HL-60 (cell line): ENCODE measurements at regions not wholly inside any gene's neighbourhood (a gene's known extent, or its start where the extent isn't known, plus 50 kb on each side); places are given as distances from the start of the nearest gene placed in this dataset.

Experiments
- DNase-seq, 2 experiments: peaks; one replicate each; pipeline ENCODE4 v3.0.0-alpha.2; 2010 to 2020; ENCODE audit warnings: low read depth in 1 of 2, low spot score in 1 of 2
- H3K27ac ChIP-seq: fragments of 250-450 bp; sonication (Bioruptor Pico); replicated peaks from 2 replicates; pipeline ENCODE4 v1.5.1; 2020; ENCODE audit warnings: mild to moderate bottlenecking, moderate library complexity
- H3K27me3 ChIP-seq: fragments of 250-450 bp; sonication (Bioruptor Pico); 2 replicates; pipeline ENCODE4 v1.5.1; 2021; ENCODE audit warnings: mild to moderate bottlenecking, moderate library complexity; ENCODE audit not compliant: insufficient read depth, poor library complexity, severe bottlenecking
- H3K4me3 ChIP-seq: replicated peaks from 2 replicates; pipeline ENCODE4 v1.5.1; 2011; ENCODE audit warnings: mild to moderate bottlenecking, control low read depth, low read length; ENCODE audit not compliant: insufficient read depth
- CTCF ChIP-seq: IDR thresholded peaks from one replicate; pipeline ENCODE4 v1.5.1; 2011; ENCODE audit warnings: low read length, control low read depth, inconsistent platforms; ENCODE audit not compliant: insufficient read depth
- GABPA ChIP-seq: IDR thresholded peaks from 2 replicates; pipeline ENCODE4 v1.6.1; 2012; ENCODE audit warnings: low read depth
- POLR2AphosphoS5 ChIP-seq: IDR thresholded peaks from 2 replicates; pipeline ENCODE4 v1.6.1; 2012; ENCODE audit warnings: low read depth
- REST ChIP-seq: IDR thresholded peaks from 2 replicates; pipeline ENCODE4 v1.6.1; 2012; ENCODE audit warnings: low read depth; ENCODE audit not compliant: insufficient replicate concordance
- SPI1 ChIP-seq: IDR thresholded peaks from 2 replicates; pipeline ENCODE4 v1.6.1; 2012; ENCODE audit warnings: low read depth, mild to moderate bottlenecking, borderline replicate concordance

GRCh38 chr17:53344778-53345177, 477.9 kb upstream of the KIF2B start:
- H3K4me3 ChIP-seq, result no peak overlapping the region
- H3K27me3 ChIP-seq, result no peaks in the 10 kb centered on the region
- TF ChIP-seq GABPA, result no peak
- no peak for TF ChIP-seq SPI1
- TF ChIP-seq POLR2AphosphoS5, result no peak
- TF ChIP-seq CTCF, result no peak
- no peak for TF ChIP-seq REST
- H3K27ac ChIP-seq, result no peak overlapping the region
- DNase-seq, result no peak

- no peaks in the 10 kb centered on the region for H3K27me3 ChIP-seq
- DNase-seq, result no peak
- no peak overlapping the region for H3K27ac ChIP-seq
- no peak for TF ChIP-seq GABPA
- TF ChIP-seq SPI1, result no peak
- no peak for TF ChIP-seq CTCF
- no peak for TF ChIP-seq POLR2AphosphoS5
- TF ChIP-seq REST, result no peak
- H3K4me3 ChIP-seq, result no peak overlapping the region
These were observed 486.4 kb upstream of the KIF2B start for GRCh38 chr17:53336281-53336680.

- TF ChIP-seq POLR2AphosphoS5 (no peak), REST (no peak), SPI1 (no peak), CTCF (no peak), GABPA (no peak)
- Histone ChIP-seq H3K27me3 (no peaks in the 10 kb centered on the region), H3K27ac (no peak overlapping the region), H3K4me3 (no peak overlapping the region)
- DNase-seq, result no peak
These were observed 487.3 kb upstream of the KIF2B start for GRCh38 chr17:53335443-53335842.
